NCI-H1105 treated with DMSO at 0.1 percent for 48 hours (cell line): ENCODE measurements at regions not wholly inside any gene's neighbourhood (a gene's known extent, or its start where the extent isn't known, plus 50 kb on each side); places are given as distances from the start of the nearest gene placed in this dataset.
"Not testable (repeated sequence)": the region's sequence is repeated elsewhere in the genome, so short reads cannot be mapped to it uniquely, and the experiment has no call there.

Experiments
- DNase-seq: peaks from one replicate; lab custom pipeline; 2025; lab: John Stamatoyannopoulos, UW

DNA sequence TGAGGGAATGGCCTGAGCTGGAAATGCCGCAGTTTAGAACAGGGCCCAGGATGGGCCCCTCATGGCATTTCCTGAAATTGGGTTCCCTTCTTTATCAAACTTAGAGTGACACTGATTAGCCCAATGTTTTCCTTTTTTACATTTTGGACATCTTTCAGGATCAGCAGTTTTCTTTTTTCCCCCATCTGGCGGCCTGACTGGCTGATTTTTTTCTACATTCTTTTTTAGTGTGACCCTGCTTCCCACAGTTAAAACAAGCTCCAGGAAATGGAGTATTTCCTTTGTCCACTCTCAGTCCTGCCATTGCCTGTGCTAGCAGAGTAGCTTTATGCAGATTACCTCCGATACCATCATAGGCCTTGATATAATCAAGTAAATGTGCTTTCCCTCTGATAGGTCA lies 185.8 kb upstream of the IGF1 start:
- not testable (repeated sequence) for DNase-seq

DNA sequence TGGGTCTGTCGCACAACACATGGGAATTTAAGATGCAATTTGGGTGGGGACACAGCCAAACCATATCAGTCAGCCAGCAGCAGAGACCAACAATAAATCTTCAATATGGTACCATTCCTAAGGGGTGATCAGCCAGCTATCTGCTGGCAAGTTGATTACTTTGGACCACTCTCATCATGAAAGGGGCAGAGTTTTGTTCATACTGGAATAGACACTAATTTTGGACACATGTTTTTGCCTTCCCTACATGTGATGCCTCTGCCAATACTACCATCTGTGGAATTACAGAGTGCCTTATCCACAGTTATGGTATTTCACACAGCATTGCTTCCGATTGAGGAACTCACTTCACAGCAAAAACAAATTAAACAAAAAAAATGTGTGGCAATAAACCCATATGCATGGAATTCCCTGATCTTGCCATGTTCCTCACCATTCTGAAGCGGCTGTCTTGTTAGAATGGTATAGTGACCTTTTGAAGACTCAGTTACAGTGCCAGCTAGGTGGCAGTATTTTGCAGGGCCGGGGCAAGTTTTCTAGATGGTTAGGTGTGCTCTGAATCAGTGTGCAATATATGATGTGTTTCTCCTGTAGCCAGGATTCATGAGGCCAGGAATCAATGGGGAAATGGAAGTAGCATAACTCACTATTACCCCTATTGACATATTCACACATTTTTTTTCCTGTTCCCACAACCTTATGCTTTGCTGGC lies 179.0 kb upstream of the IGF1 start:
- DNase-seq: no peak

GRCh38 chr12:102653406-102653805 lies 173.0 kb upstream of the IGF1 start:
- no peak for DNase-seq

DNA sequence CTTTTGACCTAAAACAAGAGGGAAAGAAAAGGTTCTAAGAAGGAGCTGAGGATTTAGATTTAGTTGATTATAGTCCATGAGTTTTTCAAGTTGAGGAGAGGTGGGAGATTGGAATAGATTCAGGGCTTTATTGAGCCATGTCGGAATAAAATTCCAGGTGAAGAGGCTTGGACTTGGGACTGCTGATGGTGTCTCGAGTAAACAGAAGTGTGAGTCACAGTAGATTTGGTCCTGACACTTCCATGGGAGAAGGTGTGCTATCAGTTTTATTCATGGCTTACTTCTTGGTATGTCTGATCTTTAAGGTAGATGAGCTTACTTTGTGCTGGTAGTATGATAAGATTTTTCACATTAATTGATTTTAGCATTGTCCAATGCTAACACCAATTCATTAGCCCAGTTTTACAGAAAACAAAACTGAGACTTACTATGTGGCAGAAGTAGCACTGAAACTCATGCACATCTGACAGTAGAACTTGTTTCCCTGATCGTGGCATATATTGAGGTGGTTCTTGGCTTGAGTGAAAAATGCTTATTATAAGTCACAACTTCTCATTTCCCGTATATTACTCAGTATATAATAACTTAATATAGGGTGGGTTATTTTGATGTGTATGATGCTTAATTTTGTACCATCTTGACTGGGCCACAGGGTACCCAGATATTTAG lies 172.4 kb upstream of the IGF1 start:
- no peak for DNase-seq

DNA sequence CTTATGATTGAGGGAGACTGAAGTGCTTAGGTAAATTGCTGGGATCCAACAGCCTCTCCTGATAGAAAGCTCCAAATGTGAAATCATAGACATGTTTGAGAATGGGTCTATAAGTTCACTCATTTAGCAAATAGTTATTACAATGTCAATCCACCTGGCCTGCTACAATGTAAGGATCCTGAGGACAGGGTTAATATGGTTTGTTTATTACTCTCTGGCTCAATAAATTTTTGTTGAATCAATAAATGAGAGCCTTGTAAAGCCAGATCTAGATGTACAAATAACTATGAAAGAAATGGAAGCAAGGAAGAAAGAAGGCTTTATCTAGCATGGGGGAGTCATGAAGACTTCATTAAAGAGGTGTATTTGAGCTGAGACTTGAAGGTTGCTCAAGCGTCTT lies 165.6 kb upstream of the IGF1 start:
- no peak for DNase-seq

DNA sequence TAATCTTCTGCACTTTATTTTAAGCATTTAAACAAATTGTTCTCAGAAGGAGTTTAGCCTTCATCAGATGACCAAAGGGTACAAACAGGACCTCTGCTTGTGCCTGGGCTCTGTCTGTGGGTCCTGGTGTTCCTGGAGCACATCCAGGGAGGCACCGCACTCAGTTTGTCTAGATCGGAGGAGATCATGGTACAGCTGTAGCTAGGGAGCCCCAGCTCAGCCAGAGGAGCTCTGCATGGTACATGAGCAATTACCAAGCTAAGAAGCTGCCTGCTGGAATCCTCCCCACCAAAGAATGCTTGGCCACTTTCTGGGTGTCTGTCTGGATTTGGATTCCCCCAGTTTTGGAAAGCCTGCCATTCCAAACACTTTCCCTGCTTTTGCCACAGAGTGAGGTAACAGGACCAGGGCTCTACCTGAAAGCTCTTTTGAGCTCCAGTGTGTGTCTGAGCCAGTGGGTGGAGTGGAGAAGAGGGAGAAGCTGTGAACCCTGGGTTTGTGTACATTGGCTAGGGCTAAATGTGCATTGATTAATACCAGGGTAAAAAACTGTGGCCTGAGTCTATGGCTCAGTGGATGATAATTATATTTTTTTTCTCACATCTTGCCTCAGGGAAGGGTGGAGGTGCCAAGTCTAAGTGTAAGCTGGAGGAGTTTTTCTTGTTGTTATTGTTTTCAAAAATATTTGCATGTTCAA lies 163.7 kb upstream of the IGF1 start:
- DNase-seq: no peak

- no peak for DNase-seq
Measured at GRCh38 chr12:102642199-102642598, 161.8 kb upstream of the IGF1 start.

GRCh38 chr12:102640658-102641057 lies 160.3 kb upstream of the IGF1 start:
- DNase-seq: not testable (repeated sequence)

GRCh38 chr12:102638777-102639176 lies 158.4 kb upstream of the IGF1 start:
- DNase-seq: no peak

- DNase-seq: no peak
Measured at GRCh38 chr12:102633981-102634605, 153.7 kb upstream of the IGF1 start.

- DNase-seq: no peak
Measured at GRCh38 chr12:102631274-102631673, 150.9 kb upstream of the IGF1 start.

GRCh38 chr12:102629262-102629888 lies 149.0 kb upstream of the IGF1 start:
- no peak for DNase-seq

- no peak for DNase-seq
Measured at GRCh38 chr12:102625819-102626218, 145.5 kb upstream of the IGF1 start.

- DNase-seq: no peak
Measured at GRCh38 chr12:102622618-102623017, 142.3 kb upstream of the IGF1 start.

GRCh38 chr12:102618197-102618877 lies 138.0 kb upstream of the IGF1 start:
- DNase-seq: no peak

GRCh38 chr12:102616692-102617091 lies 136.3 kb upstream of the IGF1 start:
- DNase-seq: no peak

GRCh38 chr12:102611995-102612394 lies 131.6 kb upstream of the IGF1 start:
- no peak for DNase-seq

DNA sequence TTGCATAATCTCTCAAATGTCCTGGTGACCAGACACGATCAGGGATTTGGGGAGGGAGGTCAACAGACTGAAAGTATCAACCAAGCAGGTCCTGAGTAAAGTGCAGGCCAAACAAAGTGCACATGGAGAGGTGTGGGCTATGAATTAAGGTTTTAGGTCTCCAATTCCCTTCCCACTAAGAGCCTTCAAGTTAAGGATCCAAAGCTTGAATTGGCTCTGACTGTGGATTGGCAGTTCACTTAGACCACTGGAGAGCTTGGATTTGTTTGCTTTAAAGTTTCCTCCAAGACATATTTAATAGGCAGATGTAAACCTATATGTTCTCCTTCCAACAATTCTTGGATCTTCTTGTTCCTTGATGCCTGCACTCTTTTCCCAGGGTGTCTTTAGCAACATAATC lies 129.6 kb upstream of the IGF1 start:
- no peak for DNase-seq

GRCh38 chr12:102603021-102603420 lies 122.7 kb upstream of the IGF1 start:
- DNase-seq: no peak

DNA sequence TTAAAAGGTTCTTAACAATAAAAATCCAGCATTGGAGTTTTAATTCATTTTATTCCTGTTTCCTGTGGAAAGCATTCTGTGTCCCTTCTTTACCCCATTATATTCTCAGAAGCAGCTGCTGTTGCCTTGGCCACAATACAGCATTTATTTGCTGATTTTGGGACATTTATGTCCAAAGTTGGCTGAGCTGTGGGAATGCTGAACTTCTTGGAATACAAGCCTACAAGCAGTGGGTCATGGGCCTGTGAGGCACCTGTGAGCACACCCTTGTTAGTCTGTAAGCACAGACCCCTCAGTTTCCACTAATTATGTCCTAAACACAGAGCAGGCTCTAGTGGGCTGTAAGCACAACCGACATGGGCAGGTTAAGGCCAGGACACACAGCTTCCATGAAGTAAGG lies 122.2 kb upstream of the IGF1 start:
- DNase-seq: no peak

- no peak for DNase-seq
Measured at GRCh38 chr12:102601621-102602020, 121.3 kb upstream of the IGF1 start.

DNA sequence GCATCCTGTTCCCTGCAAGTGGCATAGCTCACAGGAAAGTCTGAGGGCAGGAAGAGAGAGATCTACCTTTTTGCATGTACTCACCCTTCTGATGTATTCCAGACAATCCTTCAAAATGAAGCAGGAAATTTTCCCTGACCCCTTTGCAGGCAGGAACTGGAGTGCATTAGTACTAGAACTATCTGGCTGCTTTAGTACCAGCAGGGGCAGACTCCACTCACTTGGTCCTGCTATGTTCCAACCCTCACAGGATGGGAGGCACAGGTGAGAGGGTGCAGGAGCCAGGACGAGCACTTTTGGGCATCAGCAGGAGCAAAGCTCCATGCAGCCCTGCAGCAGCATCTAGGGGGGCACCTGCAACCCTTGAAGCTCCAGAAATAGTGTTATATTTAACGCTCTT lies 116.3 kb upstream of the IGF1 start:
- DNase-seq: no peak
